ENCODE measurements at regions not wholly inside any gene's neighbourhood (a gene's known extent, or its start where the extent isn't known, plus 50 kb on each side); places are given as distances from the start of the nearest gene placed in this dataset.

DNA sequence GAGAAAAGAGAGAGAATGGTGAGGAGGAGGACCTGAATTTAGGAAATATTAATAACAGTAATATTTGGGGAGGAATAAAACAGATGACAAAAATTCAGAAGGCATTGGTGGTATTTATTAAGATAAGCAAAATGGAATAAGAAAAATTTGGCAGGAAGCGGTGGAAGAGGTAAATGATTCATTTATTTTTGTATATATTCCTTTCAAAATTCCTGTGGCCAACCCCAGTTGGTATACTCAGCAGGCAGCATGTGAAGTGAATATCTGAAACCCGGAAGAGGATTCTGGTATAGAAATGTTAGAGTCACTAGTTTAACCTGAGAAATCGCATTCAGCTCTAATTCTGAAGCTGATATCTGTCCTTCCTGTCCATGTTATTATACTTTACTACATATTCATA, 792.0 kb downstream of the KCNJ2 start:
- POLR2A ChIA-PET (ENCODE audit: partially characterized antibody) = no interaction called here
- TF ChIP-seq TAF7 (optimal IDR thresholded peaks at IDR 0.05; ENCODE audit: borderline replicate concordance, low read depth, low read length) = no peak
- TF ChIP-seq MAFK (IDR thresholded peaks at IDR 0.05; ENCODE audit: low read depth, low read length) = no peak
- no peaks in the 10 kb centered on the region for H4K20me1 ChIP-seq (replicated peaks in 1 of 2; ENCODE audit: control insufficient read depth in 1 of 2, insufficient read depth in 2 of 2, low read length in 2 of 2)

More for the DNA sequence above, 792.0 kb downstream of the KCNJ2 start:
- H3K9me3 ChIP-seq (ENCODE audit: insufficient read depth in 2 of 2, low read depth in 1 of 2, low read length in 1 of 2) = no peaks in the 10 kb centered on the region
- no peak overlapping the region for H2BK5ac ChIP-seq (ENCODE audit: low read depth, low read length)
- H3K27me3 ChIP-seq (replicated peaks in 1 of 4; ENCODE audit: control insufficient read depth in 3 of 4, extremely low read depth in 1 of 4, insufficient read depth in 3 of 4, low read length in 3 of 4) = no peaks in the 10 kb centered on the region
- H3K79me2 ChIP-seq (ENCODE audit: control insufficient read depth in 1 of 2, insufficient read depth in 2 of 2, low read length in 2 of 2) = no peaks in the 10 kb centered on the region
- H3K27ac ChIP-seq (ENCODE audit: low read depth, low read length) = no peak overlapping the region
- H3K4me3 ChIP-seq (ENCODE audit: extremely low read depth in 1 of 4, insufficient read depth in 2 of 4, low read depth in 3 of 4, low read length in 4 of 4) = no peak overlapping the region
- no peak overlapping the region for H2AFZ ChIP-seq (ENCODE audit: low read length)
- DNase-seq (ENCODE audit: low read depth in 1 of 2, low spot score in 2 of 2) (no peak), FAIRE-seq (no peak)
- CTCF ChIA-PET (ENCODE audit: partially characterized antibody) = interaction anchor here (0.5 kb wide), 1 partner anchor 375 kb away, joined by 3 read pairs; no protein-coding TSS in a partner anchor
- H4K91ac ChIP-seq (replicated peaks; ENCODE audit: insufficient read length, low read length) = no peak overlapping the region
- H3K23me2 ChIP-seq (ENCODE audit: low read depth, low read length) = no peaks in the 10 kb centered on the region
- H3K4me1 ChIP-seq (replicated peaks in 1 of 4; ENCODE audit: control insufficient read depth in 3 of 4, insufficient read depth in 4 of 4, low read length in 3 of 4) = no peaks in the 10 kb centered on the region
- no peak overlapping the region for H2BK12ac ChIP-seq (ENCODE audit: low read depth, low read length)
- no peak overlapping the region for H2BK15ac ChIP-seq (ENCODE audit: low read length)
- 95% methylated on average over 3 of the region's 3 CpGs; no CpG with 5 or more reads in 1 of the 2 experiments for WGBS, 2 experiments (ENCODE audit: extremely low coverage in 1 of 2, insufficient coverage in 1 of 2, insufficient read length in 1 of 2, insufficient replicate concordance in 2 of 2, low coverage in 1 of 2, low lambda C conversion rate in 2 of 2, missing lambda C conversion rate in 1 of 2)
- no peak overlapping the region for H3K56ac ChIP-seq (replicated peaks; ENCODE audit: insufficient read length, low read depth, low read length)
- H3K9ac ChIP-seq (replicated peaks in 1 of 4; ENCODE audit: extremely low read depth in 1 of 4, low read depth in 3 of 4, low read length in 3 of 4) = no peak overlapping the region
- no peak overlapping the region for H2BK20ac ChIP-seq (ENCODE audit: low read length)
- no peak overlapping the region for H3K18ac ChIP-seq (ENCODE audit: extremely low read depth, low read length)
- no peak overlapping the region for H2AK5ac ChIP-seq (ENCODE audit: low read depth, low read length)
- H3K4me2 ChIP-seq (ENCODE audit: insufficient read depth in 1 of 2, low read depth in 2 of 2, low read length in 2 of 2) = no peak overlapping the region
- H4K8ac ChIP-seq (ENCODE audit: extremely low read depth, insufficient read depth, low read length) = no peak overlapping the region
- H3K23ac ChIP-seq (ENCODE audit: insufficient read length) = no peak overlapping the region
- H3K4ac ChIP-seq (replicated peaks; ENCODE audit: insufficient read length, low read depth, low read length) = no peak overlapping the region
- no peak overlapping the region for H3K14ac ChIP-seq (ENCODE audit: insufficient read length)
- H4K5ac ChIP-seq (ENCODE audit: insufficient read length, low read depth, low read length) = no peak overlapping the region
- H3K36me3 ChIP-seq (ENCODE audit: control insufficient read depth in 2 of 4, insufficient read depth in 4 of 4, low read length in 3 of 4) = no peaks in the 10 kb centered on the region
- no peaks in the 10 kb centered on the region for H3K79me1 ChIP-seq (ENCODE audit: low read depth, low read length)
- H2BK120ac ChIP-seq (replicated peaks; ENCODE audit: low read depth, low read length) = no peak overlapping the region
